ENCODE measurements at regions not wholly inside any gene's neighbourhood (a gene's known extent, or its start where the extent isn't known, plus 50 kb on each side); places are given as distances from the start of the nearest gene placed in this dataset.

DNA sequence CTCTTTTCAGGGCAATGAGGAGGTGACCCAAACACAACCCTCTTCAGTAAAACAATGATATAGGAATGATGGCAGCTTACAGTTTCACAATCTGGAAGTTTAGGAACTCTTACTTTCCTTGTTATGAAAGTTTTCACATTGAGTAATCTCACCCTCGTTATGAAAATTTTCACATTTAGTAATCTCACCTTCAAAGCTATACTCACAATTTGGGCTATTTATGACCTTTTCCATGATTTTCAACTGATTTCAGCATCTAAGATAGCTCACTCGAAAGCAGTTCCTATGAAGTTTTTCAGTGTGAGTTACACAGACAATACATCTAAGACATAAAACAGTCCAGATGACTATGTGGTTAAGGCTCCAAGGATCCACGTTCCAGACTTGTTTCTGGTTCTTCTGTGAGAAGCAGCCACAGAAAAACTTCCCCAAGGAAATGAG lies 57.1 kb downstream of the FOXD1 start:
- WGBS, 3 donors: 37 to 65% (median 40%) methylated on average over 3 of the region's 3 CpGs

DNA sequence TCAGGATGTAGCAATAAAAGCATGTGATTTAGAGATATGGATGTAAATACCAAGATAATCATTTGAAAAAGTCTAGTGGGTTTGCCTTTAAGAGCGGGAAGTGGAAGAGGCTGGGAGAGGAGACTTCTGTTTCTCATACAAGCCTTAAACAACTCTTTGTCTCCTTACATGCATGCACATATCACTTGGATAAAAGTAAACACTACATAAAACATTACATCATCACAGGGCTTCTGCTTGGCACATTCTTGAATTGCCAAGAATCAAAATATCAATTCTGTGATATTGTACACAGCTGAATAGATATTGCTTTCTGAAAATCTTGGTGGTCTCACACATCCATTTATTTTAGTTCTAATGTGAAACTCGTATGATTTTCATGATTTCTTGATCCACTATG lies 57.6 kb downstream of the FOXD1 start:
- intact Hi-C loops (cut with DNase I): no loop called here
- Histone ChIP-seq H3K27me3 (no peaks in the 10 kb centered on the region), H3K9me3 (no peaks in the 10 kb centered on the region), H3K4me3 (no peak overlapping the region), H3K27ac (no peak overlapping the region), H3K36me3 (no peaks in the 10 kb centered on the region), H3K4me1 (ENCODE audit: insufficient read depth) (no peaks in the 10 kb centered on the region)
- 55 to 64% (median 57%) methylated on average over 2 of the region's 2 CpGs for WGBS, 3 donors
- DNase-seq: no peak
- TF ChIP-seq, protein P1, sequence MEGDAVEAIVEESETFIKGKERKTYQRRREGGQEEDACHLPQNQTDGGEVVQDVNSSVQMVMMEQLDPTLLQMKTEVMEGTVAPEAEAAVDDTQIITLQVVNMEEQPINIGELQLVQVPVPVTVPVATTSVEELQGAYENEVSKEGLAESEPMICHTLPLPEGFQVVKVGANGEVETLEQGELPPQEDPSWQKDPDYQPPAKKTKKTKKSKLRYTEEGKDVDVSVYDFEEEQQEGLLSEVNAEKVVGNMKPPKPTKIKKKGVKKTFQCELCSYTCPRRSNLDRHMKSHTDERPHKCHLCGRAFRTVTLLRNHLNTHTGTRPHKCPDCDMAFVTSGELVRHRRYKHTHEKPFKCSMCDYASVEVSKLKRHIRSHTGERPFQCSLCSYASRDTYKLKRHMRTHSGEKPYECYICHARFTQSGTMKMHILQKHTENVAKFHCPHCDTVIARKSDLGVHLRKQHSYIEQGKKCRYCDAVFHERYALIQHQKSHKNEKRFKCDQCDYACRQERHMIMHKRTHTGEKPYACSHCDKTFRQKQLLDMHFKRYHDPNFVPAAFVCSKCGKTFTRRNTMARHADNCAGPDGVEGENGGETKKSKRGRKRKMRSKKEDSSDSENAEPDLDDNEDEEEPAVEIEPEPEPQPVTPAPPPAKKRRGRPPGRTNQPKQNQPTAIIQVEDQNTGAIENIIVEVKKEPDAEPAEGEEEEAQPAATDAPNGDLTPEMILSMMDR (IDR thresholded peaks at IDR 0.05): no peak
- TF ChIP-seq EP300 (IDR thresholded peaks at IDR 0.05) (no peak), POLR2A (IDR thresholded peaks at IDR 0.05) (no peak)

More for the DNA sequence above, 57.1 kb downstream of the FOXD1 start:
- intact Hi-C loops (cut with DNase I): no loop called here
- H3K27me3 ChIP-seq: no peaks in the 10 kb centered on the region
- TF ChIP-seq EP300 (IDR thresholded peaks at IDR 0.05): no peak
- no peak for TF ChIP-seq POLR2A (IDR thresholded peaks at IDR 0.05)
- TF ChIP-seq, protein P1 (IDR thresholded peaks at IDR 0.05): no peak
- H3K4me1 ChIP-seq (ENCODE audit: insufficient read depth): no peaks in the 10 kb centered on the region
- no peaks in the 10 kb centered on the region for H3K9me3 ChIP-seq
- no peak for DNase-seq
- H3K4me3 ChIP-seq: no peak overlapping the region
- H3K36me3 ChIP-seq: no peaks in the 10 kb centered on the region
- no peak overlapping the region for H3K27ac ChIP-seq

DNA sequence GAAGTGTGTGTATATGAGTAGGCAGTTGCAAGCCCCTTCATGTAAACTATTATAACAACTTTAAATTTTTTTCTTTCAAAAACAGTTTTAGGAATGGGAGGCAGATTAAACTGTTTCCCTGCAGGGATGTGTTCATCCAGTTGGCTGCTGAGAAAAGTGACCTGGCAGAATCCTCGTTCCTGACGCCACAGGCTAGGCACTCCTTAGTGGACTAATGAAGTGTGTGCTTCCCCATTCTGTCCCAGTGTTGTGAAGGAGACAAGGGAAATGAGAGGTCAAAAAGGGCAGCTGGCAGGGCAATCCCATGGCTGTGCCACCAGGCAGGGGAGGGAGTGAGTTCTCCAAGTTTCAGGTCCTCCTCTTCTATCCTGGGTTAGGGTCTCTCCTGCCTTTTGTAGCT lies 59.8 kb downstream of the FOXD1 start:
- H3K27ac ChIP-seq: no peak overlapping the region
- H3K9me3 ChIP-seq: no peaks in the 10 kb centered on the region
- no peak overlapping the region for H3K4me3 ChIP-seq
- H3K4me1 ChIP-seq (ENCODE audit: insufficient read depth): no peaks in the 10 kb centered on the region
- intact Hi-C loops (cut with DNase I): no loop called here
- no peak for DNase-seq
- 73 to 86% (median 76%) methylated on average over 2 of the region's 2 CpGs for WGBS, 3 donors
- no peaks in the 10 kb centered on the region for H3K36me3 ChIP-seq
- TF ChIP-seq, protein P1 (IDR thresholded peaks at IDR 0.05): no peak
- TF ChIP-seq POLR2A (IDR thresholded peaks at IDR 0.05): no peak
- TF ChIP-seq EP300 (IDR thresholded peaks at IDR 0.05): no peak
- no peaks in the 10 kb centered on the region for H3K27me3 ChIP-seq

DNA sequence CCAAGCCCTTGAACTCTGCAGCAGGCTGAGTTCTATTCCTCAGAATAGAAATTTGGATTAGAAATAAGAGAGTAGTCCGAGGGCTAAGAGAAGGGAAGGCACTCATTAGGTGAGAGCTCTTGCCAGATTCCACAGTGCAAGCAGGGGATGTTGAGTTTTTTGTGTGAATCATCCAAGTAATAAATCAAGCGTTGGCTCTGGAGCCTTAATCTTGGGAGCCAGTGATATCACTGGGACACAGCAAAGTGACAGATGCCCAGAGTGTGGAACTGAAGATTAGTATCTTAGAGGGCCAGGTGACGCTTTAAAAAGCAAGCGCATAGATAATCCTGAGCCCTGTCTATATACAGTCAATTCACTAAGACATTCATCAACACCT lies 60.3 kb downstream of the FOXD1 start:
- Histone ChIP-seq H3K4me3 (no peak overlapping the region), H3K27ac (no peak overlapping the region), H3K9me3 (peaks cover 0 to 2% of the 10 kb centered on the region in 2 donors), H3K27me3 (no peaks in the 10 kb centered on the region), H3K4me1 (ENCODE audit: insufficient read depth) (no peaks in the 10 kb centered on the region), H3K36me3 (no peaks in the 10 kb centered on the region)
- WGBS, 3 donors: 70 to 73% (median 73%) methylated on average over 4 of the region's 4 CpGs
- TF ChIP-seq EP300 (IDR thresholded peaks at IDR 0.05) (no peak), POLR2A (IDR thresholded peaks at IDR 0.05) (no peak)
- TF ChIP-seq, protein P1 (IDR thresholded peaks at IDR 0.05): no peak
- intact Hi-C loops (cut with DNase I): no loop called here
- no peak for DNase-seq

Data from ovary (tissue), 7 donors.